Activated T-helper 17 cell treated with anti-CD3 and anti-CD28 coated beads, Interleukin-2, amount 50 U/mL, for 72 hours (primary cell): ENCODE measurements at regions not wholly inside any gene's neighbourhood (a gene's known extent, or its start where the extent isn't known, plus 50 kb on each side); places are given as distances from the start of the nearest gene placed in this dataset.

Experiments used
- ATAC-seq: fragments of 150-1000 bp; cut with Tn5 transposase; replicated peaks from 2 replicates; pipeline ENCODE4 v1.10.0; 2021; ENCODE audit warnings: mild to moderate bottlenecking, moderate library complexity
- H3K27ac Mint-ChIP-seq: one replicate; pipeline ENCODE4 v1.8.0; 2022; ENCODE audit warnings: mixed read lengths
- H3K27me3 Mint-ChIP-seq: one replicate; pipeline ENCODE4 v1.8.0; 2022; ENCODE audit warnings: mixed read lengths
- H3K36me3 Mint-ChIP-seq: one replicate; pipeline ENCODE4 v1.8.0; 2022; ENCODE audit warnings: low read depth, mild to moderate bottlenecking, mixed read lengths
- H3K4me1 Mint-ChIP-seq: one replicate; pipeline ENCODE4 v1.8.0; 2022; ENCODE audit warnings: mixed read lengths
- H3K4me3 Mint-ChIP-seq: one replicate; pipeline ENCODE4 v1.8.0; 2022; ENCODE audit warnings: mild to moderate bottlenecking, mixed read lengths
- H3K9me3 Mint-ChIP-seq: one replicate; pipeline ENCODE4 v1.8.0; 2022; ENCODE audit warnings: mixed read lengths

GRCh38 chr1:17957588-17958267 is 149.9 kb upstream of the IGSF21 start:
- no peaks in the 10 kb centered on the region for H3K4me1 Mint-ChIP-seq
- H3K27me3 Mint-ChIP-seq: peaks cover 25% of the 10 kb centered on the region
- H3K27ac Mint-ChIP-seq: no peak overlapping the region
- no peak for ATAC-seq
- no peak overlapping the region for H3K4me3 Mint-ChIP-seq
- H3K9me3 Mint-ChIP-seq: no peaks in the 10 kb centered on the region
- H3K36me3 Mint-ChIP-seq: no peaks in the 10 kb centered on the region

- Mint-ChIP-seq H3K4me1 (no peaks in the 10 kb centered on the region), H3K27ac (no peak overlapping the region), H3K4me3 (no peak overlapping the region), H3K27me3 (peaks cover 19% of the 10 kb centered on the region), H3K36me3 (no peaks in the 10 kb centered on the region), H3K9me3 (no peaks in the 10 kb centered on the region)
- ATAC-seq: no peak
Measured at GRCh38 chr1:17958704-17959103, 148.9 kb upstream of the IGSF21 start.

GRCh38 chr1:17963513-17963912 is 144.1 kb upstream of the IGSF21 start:
- Mint-ChIP-seq H3K27me3 (peaks cover 28% of the 10 kb centered on the region), H3K4me1 (no peaks in the 10 kb centered on the region)

GRCh38 chr1:17965515-17966100 is 142.0 kb upstream of the IGSF21 start:
- no peak overlapping the region for H3K27ac Mint-ChIP-seq
- ATAC-seq: no peak

More at GRCh38 chr1:17963513-17963912, 144.1 kb upstream of the IGSF21 start:
- no peak overlapping the region for H3K27ac Mint-ChIP-seq
- no peak overlapping the region for H3K4me3 Mint-ChIP-seq
- H3K36me3 Mint-ChIP-seq: no peaks in the 10 kb centered on the region
- no peaks in the 10 kb centered on the region for H3K9me3 Mint-ChIP-seq
- ATAC-seq: no peak

GRCh38 chr1:17966341-17966740 is 141.3 kb upstream of the IGSF21 start:
- Mint-ChIP-seq H3K27me3 (peaks cover 27% of the 10 kb centered on the region), H3K9me3 (no peaks in the 10 kb centered on the region)
- no peak for ATAC-seq

More at GRCh38 chr1:17965515-17966100, 142.0 kb upstream of the IGSF21 start:
- Mint-ChIP-seq H3K4me1 (no peaks in the 10 kb centered on the region), H3K27me3 (peaks cover 26% of the 10 kb centered on the region), H3K36me3 (no peaks in the 10 kb centered on the region), H3K9me3 (no peaks in the 10 kb centered on the region), H3K4me3 (no peak overlapping the region)

GRCh38 chr1:17967623-17968255 is 139.9 kb upstream of the IGSF21 start:
- Mint-ChIP-seq H3K36me3 (no peaks in the 10 kb centered on the region), H3K27ac (no peak overlapping the region), H3K9me3 (no peaks in the 10 kb centered on the region), H3K4me1 (no peaks in the 10 kb centered on the region), H3K27me3 (peaks cover 20% of the 10 kb centered on the region), H3K4me3 (no peak overlapping the region)
- no peak for ATAC-seq

More at GRCh38 chr1:17966341-17966740, 141.3 kb upstream of the IGSF21 start:
- no peaks in the 10 kb centered on the region for H3K36me3 Mint-ChIP-seq
- H3K4me3 Mint-ChIP-seq: no peak overlapping the region
- no peaks in the 10 kb centered on the region for H3K4me1 Mint-ChIP-seq
- no peak overlapping the region for H3K27ac Mint-ChIP-seq

GRCh38 chr1:17970757-17971156 is 136.8 kb upstream of the IGSF21 start:
- H3K36me3 Mint-ChIP-seq: no peaks in the 10 kb centered on the region
- no peak overlapping the region for H3K27ac Mint-ChIP-seq
- ATAC-seq: no peak
- H3K9me3 Mint-ChIP-seq: no peaks in the 10 kb centered on the region
- no peaks in the 10 kb centered on the region for H3K4me1 Mint-ChIP-seq
- H3K27me3 Mint-ChIP-seq: peaks cover 29% of the 10 kb centered on the region
- H3K4me3 Mint-ChIP-seq: no peak overlapping the region

GRCh38 chr1:17973694-17974093 is 133.9 kb upstream of the IGSF21 start:
- ATAC-seq: no peak
- Mint-ChIP-seq H3K27ac (no peak overlapping the region), H3K9me3 (no peaks in the 10 kb centered on the region), H3K4me3 (no peak overlapping the region), H3K4me1 (no peaks in the 10 kb centered on the region), H3K27me3 (peaks cover 26% of the 10 kb centered on the region), H3K36me3 (no peaks in the 10 kb centered on the region)

GRCh38 chr1:17976854-17977253 is 130.7 kb upstream of the IGSF21 start:
- Mint-ChIP-seq H3K27me3 (peaks cover 30% of the 10 kb centered on the region), H3K27ac (no peak overlapping the region), H3K4me3 (no peak overlapping the region), H3K9me3 (no peaks in the 10 kb centered on the region), H3K4me1 (no peaks in the 10 kb centered on the region), H3K36me3 (no peaks in the 10 kb centered on the region)
- no peak for ATAC-seq

- no peaks in the 10 kb centered on the region for H3K9me3 Mint-ChIP-seq
- no peak for ATAC-seq
- H3K27ac Mint-ChIP-seq: no peak overlapping the region
- H3K4me1 Mint-ChIP-seq: no peaks in the 10 kb centered on the region
- peaks cover 30% of the 10 kb centered on the region for H3K27me3 Mint-ChIP-seq
- no peak overlapping the region for H3K4me3 Mint-ChIP-seq
- no peaks in the 10 kb centered on the region for H3K36me3 Mint-ChIP-seq
Measured at GRCh38 chr1:17978016-17978415, 129.6 kb upstream of the IGSF21 start.

GRCh38 chr1:17979815-17980214 is 127.8 kb upstream of the IGSF21 start:
- no peaks in the 10 kb centered on the region for H3K4me1 Mint-ChIP-seq
- no peak overlapping the region for H3K4me3 Mint-ChIP-seq
- peaks cover 28% of the 10 kb centered on the region for H3K27me3 Mint-ChIP-seq
- no peak for ATAC-seq
- H3K9me3 Mint-ChIP-seq: no peaks in the 10 kb centered on the region
- H3K36me3 Mint-ChIP-seq: no peaks in the 10 kb centered on the region
- H3K27ac Mint-ChIP-seq: no peak overlapping the region

- no peak for ATAC-seq
- no peaks in the 10 kb centered on the region for H3K9me3 Mint-ChIP-seq
- no peak overlapping the region for H3K4me3 Mint-ChIP-seq
- no peak overlapping the region for H3K27ac Mint-ChIP-seq
- no peaks in the 10 kb centered on the region for H3K4me1 Mint-ChIP-seq
- no peaks in the 10 kb centered on the region for H3K36me3 Mint-ChIP-seq
- H3K27me3 Mint-ChIP-seq: peaks cover 25% of the 10 kb centered on the region
Measured at GRCh38 chr1:17982197-17982596, 125.4 kb upstream of the IGSF21 start.

- Mint-ChIP-seq H3K4me1 (no peaks in the 10 kb centered on the region), H3K27me3 (peaks cover 20% of the 10 kb centered on the region), H3K36me3 (no peaks in the 10 kb centered on the region), H3K4me3 (no peak overlapping the region), H3K9me3 (no peaks in the 10 kb centered on the region), H3K27ac (no peak overlapping the region)
- no peak for ATAC-seq
Measured at GRCh38 chr1:17984583-17984982, 123.0 kb upstream of the IGSF21 start.

- H3K4me3 Mint-ChIP-seq: no peak overlapping the region
- H3K4me1 Mint-ChIP-seq: no peaks in the 10 kb centered on the region
- H3K27me3 Mint-ChIP-seq: peaks cover 17% of the 10 kb centered on the region
- ATAC-seq: no peak
- H3K36me3 Mint-ChIP-seq: no peaks in the 10 kb centered on the region
- no peaks in the 10 kb centered on the region for H3K9me3 Mint-ChIP-seq
- H3K27ac Mint-ChIP-seq: no peak overlapping the region
Measured at GRCh38 chr1:17986156-17986555, 121.4 kb upstream of the IGSF21 start.

- H3K27ac Mint-ChIP-seq: no peak overlapping the region
- no peaks in the 10 kb centered on the region for H3K9me3 Mint-ChIP-seq
- H3K27me3 Mint-ChIP-seq: peaks cover 18% of the 10 kb centered on the region
- no peak for ATAC-seq
- H3K4me3 Mint-ChIP-seq: no peak overlapping the region
- no peaks in the 10 kb centered on the region for H3K4me1 Mint-ChIP-seq
- no peaks in the 10 kb centered on the region for H3K36me3 Mint-ChIP-seq
Measured at GRCh38 chr1:17990401-17990800, 117.2 kb upstream of the IGSF21 start.
